ENCODE measurements at regions not wholly inside any gene's neighbourhood (a gene's known extent, or its start where the extent isn't known, plus 50 kb on each side); places are given as distances from the start of the nearest gene placed in this dataset.

GRCh38 chr11:127191261-127191660 lies 190.7 kb upstream of the KIRREL3 start:
- no peak for TF ChIP-seq CTCF (IDR thresholded peaks at IDR 0.05; ENCODE audit: insufficient read depth, low read depth, low read length)
- DNase-seq (ENCODE audit: low read depth): no peak
- no peak overlapping the region for H3K4me3 ChIP-seq (ENCODE audit: low read depth, low read length)

DNA sequence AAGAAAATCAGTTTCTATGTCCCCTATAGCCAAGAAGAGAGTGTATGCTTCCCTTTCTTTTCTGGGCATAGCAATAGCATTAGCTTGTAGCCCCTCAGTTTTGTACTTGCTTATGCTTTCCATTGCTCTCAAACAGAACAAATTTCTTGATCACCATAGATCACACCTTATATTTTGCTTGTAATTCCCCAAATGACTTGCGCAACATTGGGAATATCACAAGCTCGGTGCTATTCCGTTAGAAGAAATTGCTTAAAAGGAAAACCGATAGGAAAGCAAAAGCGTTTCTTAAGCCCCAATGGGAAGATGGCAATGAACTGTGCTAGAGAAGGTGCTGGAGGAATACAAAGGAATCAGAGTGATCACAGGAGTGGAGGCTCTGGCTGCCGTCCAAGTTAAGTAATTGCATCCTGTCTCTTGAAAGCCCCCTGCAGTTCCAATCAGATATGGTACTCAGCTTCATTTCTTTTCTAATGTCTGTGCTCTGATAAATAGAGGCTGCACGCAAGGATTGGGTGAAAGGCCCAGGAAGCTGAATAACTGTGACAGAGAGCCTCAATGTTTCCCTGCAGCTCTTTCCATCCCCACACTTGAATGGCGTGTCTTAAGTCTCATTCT lies 182.1 kb upstream of the KIRREL3 start:
- H3K4me3 ChIP-seq (ENCODE audit: low read depth, low read length): no peak overlapping the region
- no peak for TF ChIP-seq CTCF (IDR thresholded peaks at IDR 0.05; ENCODE audit: insufficient read depth, low read depth, low read length)
- DNase-seq (ENCODE audit: low read depth): no peak

GRCh38 chr11:127157225-127157624 lies 156.7 kb upstream of the KIRREL3 start:
- no peak overlapping the region for H3K4me3 ChIP-seq (ENCODE audit: low read depth, low read length)
- TF ChIP-seq CTCF (IDR thresholded peaks at IDR 0.05; ENCODE audit: insufficient read depth, low read depth, low read length): no peak
- no peak for DNase-seq (ENCODE audit: low read depth)

- no peak for TF ChIP-seq CTCF (IDR thresholded peaks at IDR 0.05; ENCODE audit: insufficient read depth, low read depth, low read length)
- H3K4me3 ChIP-seq (ENCODE audit: low read depth, low read length): no peak overlapping the region
- DNase-seq (ENCODE audit: low read depth): no peak
Measured at GRCh38 chr11:127149410-127149809, 148.8 kb upstream of the KIRREL3 start.

DNA sequence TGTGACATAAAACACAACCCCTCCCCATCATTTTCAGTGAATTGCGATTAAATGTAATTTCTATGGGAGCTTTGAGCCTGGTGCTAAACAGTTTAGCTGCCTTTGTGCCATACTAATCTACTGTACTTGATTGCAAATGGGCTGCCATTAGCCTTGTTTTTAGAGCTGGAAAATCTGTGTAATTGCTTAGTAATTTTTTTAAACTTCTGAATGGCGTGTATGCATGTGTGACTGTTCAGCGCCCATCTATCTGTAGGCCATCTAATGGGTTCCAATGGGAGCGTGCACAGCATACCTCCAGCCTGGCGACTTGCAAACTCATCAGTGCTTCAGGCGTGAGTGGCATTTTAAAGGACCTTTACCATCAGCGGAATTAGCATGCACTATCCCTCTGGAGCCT lies 142.7 kb upstream of the KIRREL3 start:
- no peak overlapping the region for H3K4me3 ChIP-seq (ENCODE audit: low read depth, low read length)
- TF ChIP-seq CTCF (IDR thresholded peaks at IDR 0.05; ENCODE audit: insufficient read depth, low read depth, low read length): no peak
- DNase-seq (ENCODE audit: low read depth): no peak

DNA sequence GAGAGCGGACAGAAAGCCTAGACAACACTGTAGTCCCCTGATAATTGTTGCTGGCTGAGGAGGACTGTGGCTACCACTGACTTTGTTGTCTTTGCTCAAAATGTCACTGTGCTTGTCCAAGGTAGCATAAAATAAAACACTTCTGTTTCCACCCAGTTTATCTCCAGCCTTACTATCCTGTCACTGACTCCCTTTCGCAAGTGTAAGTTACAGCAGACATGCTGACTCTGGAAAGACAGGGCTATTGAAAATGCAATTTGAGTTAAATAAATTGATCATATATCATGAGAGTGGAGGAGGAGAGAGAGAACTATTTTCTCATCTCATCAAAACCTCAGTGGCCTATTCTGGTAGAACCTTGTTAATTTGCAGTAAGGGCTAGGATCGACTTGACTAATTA lies 138.0 kb upstream of the KIRREL3 start:
- no peak for TF ChIP-seq CTCF (IDR thresholded peaks at IDR 0.05; ENCODE audit: insufficient read depth, low read depth, low read length)
- no peak overlapping the region for H3K4me3 ChIP-seq (ENCODE audit: low read depth, low read length)
- DNase-seq (ENCODE audit: low read depth): no peak

GRCh38 chr11:127137771-127138280 lies 137.3 kb upstream of the KIRREL3 start:
- H3K4me3 ChIP-seq (ENCODE audit: low read depth, low read length): no peak overlapping the region
- no peak for TF ChIP-seq CTCF (IDR thresholded peaks at IDR 0.05; ENCODE audit: insufficient read depth, low read depth, low read length)
- DNase-seq (ENCODE audit: low read depth): no peak

Data from fibroblast of villous mesenchyme (primary cell).